Globus pallidus (tissue), 1 donor: ENCODE measurements at regions not wholly inside any gene's neighbourhood (a gene's known extent, or its start where the extent isn't known, plus 50 kb on each side); places are given as distances from the start of the nearest gene placed in this dataset.

Experiments
- DNase-seq: peaks from one replicate; pipeline ENCODE4 v3.0.0-alpha.2; 2015; ENCODE audit warnings: low spot score

DNA sequence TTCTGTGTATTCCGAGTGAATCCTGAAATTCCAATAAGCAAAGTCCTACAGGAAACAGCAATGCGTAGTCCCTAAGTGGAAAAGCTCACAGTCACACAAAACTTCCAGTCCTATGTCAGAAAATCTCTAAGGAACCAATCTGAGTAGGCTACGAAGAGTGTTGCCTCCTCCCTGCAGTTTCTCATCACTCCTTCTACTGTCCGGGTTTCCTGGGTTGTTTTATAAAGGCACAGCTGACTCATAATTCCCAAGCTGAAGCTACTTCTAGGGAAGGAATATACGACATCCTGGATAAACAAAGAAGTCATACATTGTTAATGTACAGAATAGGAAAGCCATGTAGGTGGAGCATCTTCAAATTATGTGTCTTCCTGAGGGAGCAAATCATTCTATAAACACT, 65.7 kb upstream of the RGMA start:
- DNase-seq, result no peak

GRCh38 chr15:93152951-93153350, 63.9 kb upstream of the RGMA start:
- peak; percentile 73 for DNase-seq

GRCh38 chr15:93152360-93152759, 63.3 kb upstream of the RGMA start:
- DNase-seq, result no peak

- no peak for DNase-seq
These were observed 62.2 kb upstream of the RGMA start for GRCh38 chr15:93150910-93151881.

- DNase-seq, result no peak
These were observed 57.6 kb upstream of the RGMA start for GRCh38 chr15:93146601-93147000.

DNA sequence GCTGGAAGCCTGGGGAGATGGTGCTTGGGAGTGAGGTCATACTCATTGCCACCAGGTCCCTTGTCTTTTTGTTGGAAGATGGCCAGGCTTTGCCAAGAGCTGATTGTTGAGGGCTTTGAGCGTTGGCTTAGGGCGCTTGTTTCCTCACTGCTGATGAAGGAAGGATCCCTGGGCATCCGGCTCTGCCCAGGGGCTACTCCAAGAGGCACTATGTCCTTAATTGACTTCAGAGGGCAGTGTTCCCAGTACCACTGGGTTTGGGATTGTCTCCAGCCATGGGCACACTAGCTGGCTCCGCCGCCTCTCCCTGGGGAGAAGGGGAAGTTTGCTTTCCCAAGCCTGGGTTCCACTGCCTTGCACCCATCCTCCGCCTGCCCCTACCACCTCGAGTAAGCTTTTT, 57.2 kb upstream of the RGMA start:
- peak; percentile 62 for DNase-seq

GRCh38 chr15:93144463-93145236, 55.6 kb upstream of the RGMA start:
- peak; percentile 49 for DNase-seq

GRCh38 chr15:93143186-93143585, 54.2 kb upstream of the RGMA start:
- DNase-seq, result no peak

DNA sequence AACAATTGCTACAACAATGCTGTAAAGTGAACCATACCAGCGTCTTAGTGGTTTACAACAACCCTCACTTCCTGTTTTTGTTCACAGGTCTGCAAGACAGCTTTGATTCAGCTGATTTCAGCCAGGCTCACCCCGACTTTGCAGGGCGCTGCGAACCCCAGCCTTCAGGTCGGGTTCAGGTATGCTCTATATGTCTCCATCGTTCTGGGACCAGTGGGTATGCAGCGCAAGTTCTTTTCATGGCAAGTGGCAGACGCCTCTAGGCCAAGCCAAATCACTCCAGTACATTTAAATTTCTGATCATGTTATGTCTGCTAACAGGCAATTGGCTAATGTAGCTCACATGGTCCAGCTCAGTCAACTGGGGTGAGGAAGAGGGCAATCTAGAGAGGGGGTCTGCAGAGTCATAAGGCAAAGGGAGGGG, 52.4 kb upstream of the RGMA start:
- DNase-seq, result no peak

GRCh38 chr15:93139436-93139835, 50.4 kb upstream of the RGMA start:
- DNase-seq, result no peak

GRCh38 chr15:93138681-93139250, 49.8 kb upstream of the RGMA start:
- DNase-seq, result no peak
